GM18867 (cell line): ENCODE measurements at regions not wholly inside any gene's neighbourhood (a gene's known extent, or its start where the extent isn't known, plus 50 kb on each side); places are given as distances from the start of the nearest gene placed in this dataset.

ENCODE experiments used
- ATAC-seq: cut with Tn5 transposase; IDR thresholded peaks from one replicate; pipeline ENCODE4 v1.9.1; 2021; ENCODE audit warnings: mild to moderate bottlenecking, moderate library complexity; ENCODE audit not compliant: unreplicated experiment

DNA sequence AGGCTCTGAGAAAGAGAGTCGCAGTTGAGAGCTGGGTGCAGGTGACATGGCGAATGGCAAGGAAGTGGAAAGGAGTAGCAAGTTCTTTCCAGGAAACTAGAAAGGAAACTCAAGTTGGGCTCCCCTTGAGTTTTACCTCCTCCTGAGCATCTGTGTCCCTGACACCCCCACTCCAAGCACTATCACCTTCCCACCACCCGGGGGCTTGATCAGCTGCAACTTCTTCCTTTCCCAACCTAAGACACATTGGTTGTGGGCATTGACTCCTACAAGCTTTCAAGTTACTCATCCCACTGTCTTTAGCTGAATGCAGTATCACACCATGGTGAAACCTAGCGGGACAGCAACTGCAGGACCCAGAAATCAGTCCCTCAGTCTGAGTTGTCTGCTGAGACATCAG is 256.6 kb upstream of the NR2F2 start:
- ATAC-seq, result no peak

DNA sequence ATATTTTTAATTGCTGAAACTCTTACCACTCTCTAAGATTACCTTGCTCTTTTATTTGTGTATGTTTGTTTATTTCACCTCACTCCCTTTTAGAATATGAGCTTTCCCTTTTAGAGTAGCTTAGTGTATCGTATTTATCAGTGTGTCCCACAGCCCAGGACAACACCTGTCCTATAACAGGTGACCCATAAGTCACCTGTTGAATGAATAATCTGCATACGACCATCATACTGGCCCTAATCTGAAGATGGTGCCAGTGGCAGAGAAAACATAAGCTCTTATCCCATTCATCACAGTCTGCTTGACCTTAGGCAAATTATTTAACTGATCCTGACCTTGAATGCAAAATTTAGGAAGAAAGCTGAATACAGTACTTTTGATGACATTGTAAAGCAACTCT is 254.6 kb upstream of the NR2F2 start:
- ATAC-seq, result no peak

DNA sequence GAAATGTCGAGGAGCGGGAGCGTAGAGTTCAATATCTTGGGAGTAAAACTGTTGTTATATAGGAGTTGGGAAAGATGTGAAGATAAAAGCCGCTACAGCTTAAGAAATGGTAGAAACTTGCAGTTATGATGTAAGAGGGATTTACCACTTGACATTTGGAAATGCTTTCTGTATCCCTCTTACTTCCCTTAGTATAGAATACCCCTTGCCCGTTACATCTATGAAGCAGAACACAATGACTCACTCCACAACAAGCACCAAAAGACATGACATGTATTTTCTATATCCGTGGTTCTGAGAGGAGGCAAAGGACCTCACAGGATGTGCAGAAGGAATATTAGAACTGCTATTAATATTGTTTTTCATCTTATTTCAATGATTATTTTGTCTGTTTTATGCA is 254.2 kb upstream of the NR2F2 start:
- no peak for ATAC-seq

DNA sequence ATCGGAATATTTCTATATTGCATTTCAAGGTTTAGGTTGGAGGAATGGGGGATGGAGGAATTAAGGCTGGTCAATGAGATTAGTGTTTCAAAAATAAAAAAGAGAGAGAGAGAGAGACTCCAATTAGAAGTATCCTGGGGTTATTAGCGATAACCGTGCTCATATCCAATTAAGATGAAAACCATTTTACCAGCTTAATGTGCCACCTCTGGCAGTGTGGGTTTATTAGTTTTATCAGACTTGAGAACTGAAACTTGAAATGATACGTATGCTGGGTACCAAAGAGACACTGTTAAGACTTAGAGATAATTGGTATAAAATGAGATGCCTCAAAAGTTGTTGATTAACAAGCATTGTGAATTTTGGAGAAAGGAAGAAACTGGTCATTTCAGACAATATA is 251.5 kb upstream of the NR2F2 start:
- ATAC-seq, result no peak

DNA sequence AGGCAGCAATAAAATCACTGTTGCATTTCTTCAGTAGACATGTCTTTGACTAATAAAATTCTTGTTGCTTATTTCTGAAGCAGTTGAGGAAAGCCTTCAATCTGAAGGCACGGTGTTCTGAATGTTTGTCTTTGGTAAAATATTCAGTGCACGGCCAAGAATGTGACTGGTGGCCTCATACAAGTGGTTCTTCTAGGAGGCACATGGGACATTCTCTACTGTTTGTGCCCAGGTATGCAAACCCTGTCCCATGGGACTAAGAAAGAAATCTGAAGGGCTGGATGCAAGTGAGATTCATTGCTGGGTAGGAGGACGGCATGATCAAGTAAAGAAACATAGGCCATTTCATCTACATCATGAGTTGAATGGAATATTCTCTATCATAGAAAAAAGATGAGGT is 250.6 kb upstream of the NR2F2 start:
- no peak for ATAC-seq

DNA sequence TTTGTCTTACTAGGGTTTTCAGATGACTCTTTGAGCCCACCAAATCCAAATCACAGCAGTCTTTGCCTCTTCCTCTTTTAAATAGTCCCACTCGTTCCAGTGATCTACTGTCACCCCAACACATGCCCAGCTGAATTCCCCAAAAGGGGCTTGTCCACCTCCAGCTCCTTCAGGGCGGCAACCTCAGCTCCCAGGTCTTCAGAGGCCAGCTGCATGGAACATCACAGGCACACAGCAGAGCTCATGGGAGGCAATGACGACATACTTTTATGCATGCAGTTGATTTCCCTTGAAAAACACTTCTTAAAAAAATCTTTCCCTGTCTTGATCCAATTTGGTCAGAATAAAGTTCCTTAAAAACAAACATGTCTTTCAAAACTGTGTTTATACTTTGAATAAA is 244.3 kb upstream of the NR2F2 start:
- no peak for ATAC-seq

DNA sequence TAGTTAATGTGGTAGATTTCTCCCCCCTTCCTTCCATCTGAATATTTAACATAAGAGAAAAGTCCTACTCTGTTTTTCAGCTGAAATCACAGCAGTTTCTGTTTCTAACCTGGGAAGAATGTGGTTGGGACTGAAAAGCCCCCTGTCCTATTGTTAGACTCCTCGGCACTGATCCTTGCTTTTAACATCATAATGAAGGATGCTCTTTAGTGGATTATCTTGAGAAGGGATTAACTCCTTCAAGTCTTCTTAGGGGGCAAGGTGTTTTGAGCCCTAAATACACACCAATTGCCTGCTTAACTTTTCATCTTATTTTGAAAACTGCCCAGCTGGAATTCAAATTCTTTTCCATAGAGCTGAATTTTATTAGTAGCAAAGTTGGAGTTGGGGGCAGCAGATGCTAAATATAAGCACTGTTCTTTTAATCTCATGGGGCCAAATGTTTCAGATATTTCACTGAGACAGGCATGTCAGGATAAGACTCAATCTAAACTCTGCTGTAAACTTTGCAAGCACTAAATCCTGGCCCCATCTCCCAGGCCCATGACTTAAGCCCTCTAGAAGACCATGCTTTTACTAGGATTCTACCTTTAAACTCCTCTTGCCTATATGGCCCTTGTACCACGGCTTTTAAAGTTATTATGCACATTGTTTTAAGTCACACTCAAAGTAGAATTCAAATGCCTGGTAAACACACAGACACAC is 243.2 kb upstream of the NR2F2 start:
- no peak for ATAC-seq

DNA sequence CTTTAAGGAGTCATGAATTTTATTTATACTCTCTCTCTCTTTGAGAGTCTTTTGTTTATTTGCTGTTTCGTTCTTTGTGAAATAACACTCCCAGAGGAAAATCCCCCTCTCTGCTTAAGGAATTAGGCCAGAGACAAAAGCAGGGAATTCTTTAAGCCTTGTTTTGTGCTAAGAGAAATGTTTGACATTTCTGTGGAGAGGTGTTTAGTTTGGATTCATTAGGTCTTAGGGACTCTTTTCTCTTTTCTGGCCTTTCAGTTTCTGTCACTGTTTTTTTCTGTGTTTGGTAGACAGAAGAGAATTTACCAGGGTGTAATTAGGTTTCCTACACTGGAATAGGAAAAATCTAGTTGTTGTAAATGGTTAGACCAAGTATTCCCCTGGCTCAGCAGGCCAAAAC is 241.8 kb upstream of the NR2F2 start:
- no peak for ATAC-seq

DNA sequence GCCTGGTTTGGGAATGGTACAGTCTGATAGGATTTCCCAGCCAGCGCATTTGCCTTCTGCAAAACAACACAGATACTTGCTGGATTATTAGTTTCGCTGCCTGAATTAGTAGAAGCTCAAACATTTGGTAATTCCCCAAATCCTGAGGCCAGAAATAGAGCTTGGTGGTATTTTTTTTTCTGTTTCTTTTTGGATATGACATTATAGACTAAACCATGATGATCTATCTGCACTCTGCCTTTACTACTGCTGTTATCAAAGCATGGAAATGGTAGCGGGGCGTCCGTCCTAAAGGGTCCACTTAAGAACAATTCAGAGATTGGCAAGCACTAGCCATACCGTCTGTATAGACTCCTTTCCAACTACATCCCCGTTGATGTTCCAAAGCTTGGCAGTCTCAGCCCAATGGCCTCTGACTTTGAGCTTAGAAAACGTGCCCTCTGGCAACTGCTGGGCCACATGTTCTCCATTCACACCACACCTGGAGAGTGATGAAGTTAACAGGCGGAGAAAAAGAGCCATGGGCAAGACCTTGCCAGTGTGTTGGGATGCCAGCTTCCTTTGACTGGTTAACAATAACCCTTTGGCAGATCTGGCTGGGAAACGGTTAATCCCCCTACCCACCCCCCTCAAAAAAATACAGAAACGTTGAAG is 241.0 kb upstream of the NR2F2 start:
- no peak for ATAC-seq

DNA sequence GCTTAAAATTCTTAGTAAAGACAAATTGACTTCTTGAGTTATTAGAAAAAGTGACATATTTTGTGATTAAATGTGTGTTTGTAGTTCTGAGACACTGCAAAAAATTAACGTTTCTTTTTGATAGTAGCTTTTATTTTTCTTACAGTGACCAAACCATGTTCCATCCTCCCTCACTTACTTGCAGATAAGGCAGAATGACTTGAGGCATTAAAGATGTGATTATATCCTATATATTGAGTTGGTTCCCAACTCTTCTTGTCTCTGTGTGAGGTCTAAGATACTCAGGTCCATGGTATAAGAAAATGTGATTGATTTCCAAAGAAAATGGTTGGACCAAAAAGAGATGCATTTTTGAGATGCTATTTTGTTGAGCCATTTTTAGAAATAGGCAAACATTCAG is 238.3 kb upstream of the NR2F2 start:
- ATAC-seq, result no peak

DNA sequence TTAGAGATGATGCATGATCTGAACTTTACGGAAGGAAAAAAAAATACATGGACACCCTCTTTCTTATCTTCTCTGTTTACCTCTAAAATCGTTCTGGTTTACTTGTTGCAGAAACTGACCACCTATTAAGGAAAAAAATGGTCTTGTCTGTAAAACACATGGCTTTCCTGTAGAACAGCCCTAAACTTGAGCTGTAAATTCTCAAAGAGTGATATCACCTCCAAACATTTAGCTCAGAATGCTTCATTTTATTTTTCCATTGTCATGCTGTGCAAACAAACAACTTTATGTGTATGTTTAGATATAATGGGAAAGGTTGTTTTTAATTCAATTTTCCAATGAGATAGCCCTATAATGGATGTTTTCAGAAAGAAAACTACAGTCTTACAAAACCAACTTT is 237.4 kb upstream of the NR2F2 start:
- ATAC-seq, result no peak

DNA sequence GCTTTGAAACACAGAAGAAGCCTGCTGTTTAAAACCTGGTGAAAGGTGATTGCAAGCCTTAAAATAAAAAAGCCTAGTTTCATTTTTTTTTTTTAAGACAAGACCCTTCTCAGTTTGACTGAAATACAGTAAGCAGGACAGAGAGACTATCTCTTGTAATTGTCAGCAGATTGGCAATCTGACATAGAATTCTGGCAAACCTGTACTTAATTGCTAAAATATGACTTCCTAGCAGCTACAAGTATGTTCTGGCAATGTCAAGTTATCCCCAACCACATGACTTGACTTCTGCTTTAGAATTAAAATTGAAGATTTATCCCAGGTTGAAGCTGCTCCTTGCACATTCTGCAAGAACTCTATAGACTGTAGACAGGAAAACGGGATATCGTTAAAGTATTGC is 232.8 kb upstream of the NR2F2 start:
- ATAC-seq, result no peak

DNA sequence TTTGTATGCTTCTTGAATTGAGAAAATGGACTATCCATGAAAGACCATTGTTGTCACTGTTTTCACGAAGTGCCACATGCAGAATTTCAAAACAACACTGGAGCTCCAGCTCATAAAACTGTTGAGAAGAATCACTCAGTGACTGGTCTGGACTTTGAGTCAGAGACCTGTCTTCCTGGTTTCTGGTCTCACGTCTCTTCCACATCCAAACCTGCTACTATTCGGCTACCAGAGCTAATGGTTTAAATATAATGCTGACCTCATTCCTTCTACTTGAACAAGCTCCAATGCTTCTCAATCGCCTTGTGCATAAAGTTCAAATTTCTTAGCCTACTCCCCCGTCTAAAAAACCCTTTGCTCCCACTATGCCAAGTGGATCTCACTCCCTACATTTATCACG is 227.9 kb upstream of the NR2F2 start:
- ATAC-seq, result no peak

DNA sequence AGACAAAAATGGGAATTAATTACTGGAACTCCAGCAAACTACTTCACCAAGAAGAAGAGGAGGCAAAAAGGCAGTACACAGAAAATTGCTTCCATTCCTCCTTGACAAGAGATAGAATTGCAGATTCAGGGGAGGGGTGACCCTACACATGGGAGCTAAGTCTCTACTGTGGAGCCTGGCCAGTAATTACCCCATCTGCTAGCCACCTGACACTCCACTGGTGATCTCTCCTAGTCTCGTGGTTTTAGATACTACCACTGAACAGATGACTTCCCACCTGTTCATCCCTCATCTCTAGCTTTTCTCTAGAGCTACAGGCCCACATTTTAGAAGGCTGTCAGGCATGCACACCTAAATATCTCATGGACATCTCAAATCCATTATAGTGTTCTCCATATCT is 224.3 kb upstream of the NR2F2 start:
- ATAC-seq, result no peak

DNA sequence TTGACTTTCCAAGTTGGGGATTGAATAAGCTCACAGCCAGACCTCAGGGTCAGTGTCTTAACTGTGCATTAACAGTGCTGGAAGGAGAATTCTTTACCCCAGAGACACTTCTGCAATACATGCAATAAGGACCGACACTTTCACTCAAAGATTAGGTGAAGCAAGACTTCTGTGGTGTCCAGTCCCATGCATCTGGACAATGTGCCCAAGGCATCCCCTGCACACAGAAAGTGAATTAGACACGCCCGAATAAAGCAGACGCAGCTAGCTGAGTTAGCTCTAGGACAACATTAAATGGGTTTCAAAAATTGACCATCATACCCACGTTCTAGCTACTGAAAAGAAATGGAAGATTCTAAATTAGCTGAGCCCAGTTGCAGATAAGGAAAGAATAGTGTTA is 223.9 kb upstream of the NR2F2 start:
- no peak for ATAC-seq

DNA sequence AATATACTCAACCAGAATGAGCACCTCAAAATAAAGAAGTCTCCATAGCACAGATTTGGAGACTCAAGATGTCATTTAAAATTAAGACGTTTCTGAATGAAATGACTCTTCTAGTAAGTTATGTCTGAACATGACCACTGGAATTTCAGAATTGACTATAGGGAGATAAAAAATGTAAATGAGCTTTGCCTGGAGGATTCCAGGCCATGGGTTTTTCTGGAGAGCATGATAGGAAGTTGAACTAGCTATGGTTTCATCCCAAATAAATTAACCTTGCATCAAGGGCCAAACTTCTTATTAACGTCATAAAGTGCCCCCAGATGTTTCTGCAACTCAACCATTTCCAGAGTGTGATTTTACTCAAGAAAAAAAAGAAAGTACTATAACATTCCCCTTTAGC is 222.6 kb upstream of the NR2F2 start:
- ATAC-seq, result no peak

DNA sequence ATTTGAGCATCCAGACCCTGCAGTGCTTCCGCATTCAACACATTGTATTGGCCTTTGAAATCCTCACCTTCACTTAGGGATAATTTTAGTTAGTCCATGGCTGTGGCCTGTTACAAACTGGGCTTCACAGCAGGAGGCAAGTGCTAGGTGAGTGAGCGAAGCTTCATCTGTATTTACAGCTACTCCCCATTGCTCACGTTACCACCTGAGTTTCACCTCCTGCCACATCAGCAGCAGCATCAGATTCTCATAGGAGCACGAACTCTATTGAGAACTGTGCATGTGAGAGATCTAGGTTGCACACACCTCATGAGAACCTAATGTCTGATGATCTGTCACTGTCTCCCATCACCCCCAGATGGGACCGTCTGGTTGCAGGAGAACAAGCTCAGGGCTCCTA is 222.1 kb upstream of the NR2F2 start:
- no peak for ATAC-seq

DNA sequence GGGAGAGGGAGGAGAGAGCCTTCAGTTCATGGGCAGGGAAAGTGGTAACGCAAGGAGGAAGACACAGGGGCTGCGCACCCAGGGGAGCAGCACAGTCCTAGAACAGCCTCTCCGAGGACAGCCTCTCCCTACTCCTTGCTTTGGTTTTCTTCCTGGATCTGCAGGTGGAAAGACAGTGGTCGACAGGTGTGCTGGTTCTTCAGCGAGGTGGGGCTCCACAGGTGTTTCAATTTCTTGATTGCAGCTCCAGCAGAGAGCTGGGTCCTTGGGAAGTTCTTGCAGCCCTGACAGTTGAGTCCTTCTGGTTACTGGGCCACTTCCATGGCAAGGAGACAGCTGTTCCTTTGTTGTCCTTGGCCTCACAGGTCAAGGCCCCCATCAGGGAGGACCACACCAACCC is 220.7 kb upstream of the NR2F2 start:
- ATAC-seq, result no peak

DNA sequence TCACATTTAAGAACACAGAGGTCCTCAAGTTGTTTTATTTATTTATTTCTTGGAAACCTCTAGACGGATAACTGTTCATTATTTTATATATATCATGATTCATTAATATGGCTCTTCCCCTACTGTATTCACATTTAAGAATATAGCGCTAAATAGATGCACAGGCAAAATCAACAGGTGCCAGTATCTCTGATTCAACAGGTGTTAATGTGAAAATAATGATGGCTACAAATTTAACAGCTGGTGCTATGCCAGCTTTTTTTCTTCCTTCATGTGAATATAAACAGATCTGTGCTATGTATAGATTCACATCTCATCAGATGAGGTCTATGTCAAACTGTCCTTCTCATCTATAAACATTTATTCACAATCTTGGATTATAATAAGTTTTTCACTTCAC is 218.5 kb upstream of the NR2F2 start:
- no peak for ATAC-seq

DNA sequence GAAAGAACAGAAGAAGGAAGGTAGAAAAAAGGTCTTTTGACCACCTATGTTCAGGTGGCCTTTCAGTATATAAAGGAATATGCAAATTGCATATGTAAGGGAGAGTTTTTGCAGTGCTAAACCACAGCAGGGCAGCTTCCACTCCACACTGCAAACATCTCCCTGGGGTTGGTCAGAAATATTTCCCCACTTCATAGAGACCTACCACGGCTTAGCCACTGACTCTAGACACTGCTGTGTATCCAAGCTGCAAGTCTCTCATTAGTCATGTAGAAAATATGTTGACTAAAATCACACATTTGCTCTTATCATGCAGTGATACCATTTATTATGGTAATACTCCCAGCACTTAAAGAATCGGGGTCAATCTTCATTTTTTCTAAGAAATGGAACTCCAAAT is 214.9 kb upstream of the NR2F2 start:
- no peak for ATAC-seq

DNA sequence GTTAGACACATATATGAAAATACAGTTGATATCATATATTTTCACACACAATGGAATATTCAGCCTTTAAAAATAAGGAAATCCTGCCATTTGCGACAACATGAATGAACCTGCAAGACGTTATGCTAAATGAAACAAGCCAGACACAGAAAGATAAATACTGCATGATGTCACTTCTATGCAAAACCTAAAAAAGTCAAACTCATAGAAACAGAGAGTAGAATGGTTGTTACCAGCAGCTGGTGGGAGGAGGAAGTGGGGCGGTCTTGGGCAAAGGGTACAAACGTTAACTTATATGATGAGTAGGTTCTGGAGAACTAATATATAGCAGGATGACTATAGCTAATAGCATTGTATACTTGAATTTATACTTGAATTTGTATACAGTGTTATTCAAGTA is 213.2 kb upstream of the NR2F2 start:
- ATAC-seq, result no peak

DNA sequence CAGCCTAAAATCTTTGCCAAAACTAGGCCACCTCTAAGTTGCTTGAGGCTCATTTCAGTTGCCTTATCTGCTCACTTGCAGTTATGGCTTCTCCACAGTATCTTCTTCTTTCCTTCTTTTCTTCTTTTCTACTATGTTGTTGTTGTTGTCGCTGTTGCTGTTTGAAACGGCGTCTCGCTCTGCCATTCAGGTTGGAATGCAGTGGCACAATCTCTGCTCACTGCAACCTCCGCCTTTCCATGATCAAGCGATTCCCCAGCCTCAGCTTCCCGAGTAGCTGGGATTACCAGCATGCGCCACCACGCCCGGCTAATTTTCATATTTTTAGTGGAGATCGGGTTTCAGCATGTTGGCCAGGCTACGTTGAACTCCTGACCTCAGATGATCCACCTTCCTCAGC is 210.8 kb upstream of the NR2F2 start:
- ATAC-seq, result no peak
